Chondrocyte (in vitro differentiated cells): ENCODE measurements at regions not wholly inside any gene's neighbourhood (a gene's known extent, or its start where the extent isn't known, plus 50 kb on each side); places are given as distances from the start of the nearest gene placed in this dataset.

Source experiments
- DNase-seq: peaks from one replicate; pipeline ENCODE4 v3.0.0; 2021; ENCODE audit warnings: mixed read lengths, low spot score
- H3K27ac Mint-ChIP-seq: one replicate; pipeline ENCODE4 v1.8.0; 2021; ENCODE audit warnings: mild to moderate bottlenecking, moderate library complexity, mixed read lengths; ENCODE audit not compliant: unreplicated experiment
- H3K27me3 Mint-ChIP-seq: 2 replicates; pipeline ENCODE4 v1.8.0; 2021; ENCODE audit warnings: low read depth, mixed read lengths
- H3K36me3 Mint-ChIP-seq: 2 replicates; pipeline ENCODE4 v1.8.0; 2021; ENCODE audit warnings: low read depth, mixed read lengths
- H3K4me1 Mint-ChIP-seq: 2 replicates; pipeline ENCODE4 v1.8.0; 2021; ENCODE audit warnings: low read depth, mild to moderate bottlenecking, mixed read lengths
- H3K4me3 Mint-ChIP-seq: one replicate; pipeline ENCODE4 v1.8.0; 2021; ENCODE audit warnings: mild to moderate bottlenecking, moderate library complexity, mixed read lengths; ENCODE audit not compliant: unreplicated experiment
- H3K9me3 Mint-ChIP-seq: 2 replicates; pipeline ENCODE4 v1.8.0; 2021; ENCODE audit warnings: low read depth, mixed read lengths
- CTCF ChIP-seq: fragments of 200-600 bp; sonication (generic); IDR thresholded peaks from 2 replicates; pipeline ENCODE4 v1.5.0; 2021; ENCODE audit warnings: antibody characterized with exemption, mild to moderate bottlenecking, moderate library complexity

GRCh38 chr4:147284935-147285334 lies 196.0 kb upstream of the EDNRA start:
- Mint-ChIP-seq H3K27ac (no peak overlapping the region), H3K36me3 (peaks cover 6% of the 10 kb centered on the region), H3K9me3 (peaks cover 13% of the 10 kb centered on the region), H3K4me1 (peaks cover 16% of the 10 kb centered on the region), H3K27me3 (no peaks in the 10 kb centered on the region), H3K4me3 (no peak overlapping the region)
- TF ChIP-seq CTCF, result no peak
- no peak for DNase-seq

GRCh38 chr4:147285751-147286150 lies 195.1 kb upstream of the EDNRA start:
- H3K27ac Mint-ChIP-seq, result no peak overlapping the region
- no peaks in the 10 kb centered on the region for H3K27me3 Mint-ChIP-seq
- peaks cover 16% of the 10 kb centered on the region for H3K4me1 Mint-ChIP-seq
- peaks cover 6% of the 10 kb centered on the region for H3K36me3 Mint-ChIP-seq
- H3K9me3 Mint-ChIP-seq, result peaks cover 13% of the 10 kb centered on the region
- DNase-seq, result no peak
- no peak overlapping the region for H3K4me3 Mint-ChIP-seq
- no peak for TF ChIP-seq CTCF

- Mint-ChIP-seq H3K9me3 (peaks cover 8% of the 10 kb centered on the region), H3K36me3 (peaks cover 3% of the 10 kb centered on the region), H3K27ac (no peak overlapping the region), H3K4me1 (peaks cover 23% of the 10 kb centered on the region), H3K27me3 (no peaks in the 10 kb centered on the region), H3K4me3 (no peak overlapping the region)
- TF ChIP-seq CTCF, result no peak
- no peak for DNase-seq
Measured at GRCh38 chr4:147286846-147287587, 193.9 kb upstream of the EDNRA start.

- Mint-ChIP-seq H3K4me1 (peaks cover 23% of the 10 kb centered on the region), H3K4me3 (no peak overlapping the region), H3K27ac (no peak overlapping the region), H3K9me3 (peaks cover 3% of the 10 kb centered on the region), H3K27me3 (no peaks in the 10 kb centered on the region), H3K36me3 (no peaks in the 10 kb centered on the region)
- TF ChIP-seq CTCF, result no peak
- no peak for DNase-seq
Measured at GRCh38 chr4:147287588-147287890, 193.4 kb upstream of the EDNRA start.

GRCh38 chr4:147288512-147288911 lies 192.4 kb upstream of the EDNRA start:
- no peak for TF ChIP-seq CTCF
- Mint-ChIP-seq H3K27ac (no peak overlapping the region), H3K4me1 (peaks cover 28% of the 10 kb centered on the region), H3K4me3 (no peak overlapping the region), H3K9me3 (no peaks in the 10 kb centered on the region), H3K36me3 (no peaks in the 10 kb centered on the region), H3K27me3 (no peaks in the 10 kb centered on the region)
- no peak for DNase-seq
